ENCODE measurements at regions not wholly inside any gene's neighbourhood (a gene's known extent, or its start where the extent isn't known, plus 50 kb on each side); places are given as distances from the start of the nearest gene placed in this dataset.
A peak's percentile ranks its signal among the peaks of the same experiment; 100 is the strongest.
"Not testable (repeated sequence)": the region's sequence is repeated elsewhere in the genome, so short reads cannot be mapped to it uniquely, and the experiment has no call there.

DNA sequence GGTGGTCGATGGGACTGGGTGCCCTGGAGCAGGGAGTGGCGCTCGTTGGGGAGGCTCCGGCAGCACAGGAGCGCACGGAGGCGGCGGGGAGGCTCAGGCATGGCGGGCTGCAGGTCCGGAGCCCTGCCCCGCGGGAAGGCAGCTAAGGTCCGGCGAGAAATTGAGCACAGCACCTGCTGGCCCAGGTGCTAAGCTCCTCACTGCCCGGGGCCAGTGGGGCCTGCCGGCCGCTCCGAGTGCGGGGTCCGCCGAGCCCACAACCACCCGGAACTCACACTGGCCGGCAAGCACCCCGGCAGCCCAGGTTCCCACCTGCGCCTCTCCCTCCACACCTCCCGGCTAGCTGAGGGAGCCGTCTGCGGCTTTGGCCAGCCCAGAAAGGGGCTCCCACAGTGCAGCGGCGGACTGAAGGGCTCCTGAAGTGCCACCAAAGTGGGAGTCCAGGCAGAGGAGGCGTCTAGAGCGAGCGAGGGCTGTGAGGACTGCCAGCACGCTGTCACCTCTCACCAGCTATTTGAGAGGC is 88.8 kb upstream of the EEF2KMT start:
- Histone ChIP-seq H3K9me3 (no peaks in the 10 kb centered on the region), H3K27ac (no peak overlapping the region), H3K4me1 (no peaks in the 10 kb centered on the region), H3K27me3 (no peaks in the 10 kb centered on the region), H3K4me3 (peak overlapping the region in 1 of 2 donors; percentile 36), H3K36me3 (ENCODE audit: low read depth, missing control alignments) (no peaks in the 10 kb centered on the region)
- intact Hi-C loops (cut with DNase I; ENCODE audit: low total_unique reads), result no loop called here
- TF ChIP-seq, protein P1, sequence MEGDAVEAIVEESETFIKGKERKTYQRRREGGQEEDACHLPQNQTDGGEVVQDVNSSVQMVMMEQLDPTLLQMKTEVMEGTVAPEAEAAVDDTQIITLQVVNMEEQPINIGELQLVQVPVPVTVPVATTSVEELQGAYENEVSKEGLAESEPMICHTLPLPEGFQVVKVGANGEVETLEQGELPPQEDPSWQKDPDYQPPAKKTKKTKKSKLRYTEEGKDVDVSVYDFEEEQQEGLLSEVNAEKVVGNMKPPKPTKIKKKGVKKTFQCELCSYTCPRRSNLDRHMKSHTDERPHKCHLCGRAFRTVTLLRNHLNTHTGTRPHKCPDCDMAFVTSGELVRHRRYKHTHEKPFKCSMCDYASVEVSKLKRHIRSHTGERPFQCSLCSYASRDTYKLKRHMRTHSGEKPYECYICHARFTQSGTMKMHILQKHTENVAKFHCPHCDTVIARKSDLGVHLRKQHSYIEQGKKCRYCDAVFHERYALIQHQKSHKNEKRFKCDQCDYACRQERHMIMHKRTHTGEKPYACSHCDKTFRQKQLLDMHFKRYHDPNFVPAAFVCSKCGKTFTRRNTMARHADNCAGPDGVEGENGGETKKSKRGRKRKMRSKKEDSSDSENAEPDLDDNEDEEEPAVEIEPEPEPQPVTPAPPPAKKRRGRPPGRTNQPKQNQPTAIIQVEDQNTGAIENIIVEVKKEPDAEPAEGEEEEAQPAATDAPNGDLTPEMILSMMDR (IDR thresholded peaks at IDR 0.05), result no peak
- no peak for TF ChIP-seq POLR2A (IDR thresholded peaks at IDR 0.05)
- no peak for DNase-seq
- WGBS, 2 donors, result 78 to 81% methylated on average over 20 to 34 of the region's 34 CpGs

DNA sequence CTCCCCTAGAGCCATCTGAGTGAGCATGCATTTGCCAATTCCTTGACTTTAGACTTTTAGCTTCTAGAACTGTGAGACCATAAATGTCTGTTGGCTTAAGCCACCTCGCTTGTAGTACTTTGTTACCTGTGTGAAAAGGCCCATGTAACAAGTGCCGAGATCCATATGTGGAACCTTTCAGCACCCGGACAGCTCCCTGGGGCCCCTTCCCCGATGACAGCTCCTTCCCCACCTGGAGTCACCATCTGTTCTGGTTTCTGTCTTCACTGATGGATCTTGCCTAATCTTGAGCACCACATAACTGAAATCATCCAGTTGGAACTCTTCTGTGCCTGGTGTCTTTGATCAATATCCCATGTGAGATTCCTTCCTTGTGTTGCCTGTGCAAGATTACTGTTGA is 78.9 kb upstream of the EEF2KMT start:
- DNase-seq, result no peak
- H3K27me3 ChIP-seq, result no peaks in the 10 kb centered on the region
- no peak overlapping the region for H3K4me3 ChIP-seq
- intact Hi-C loops (cut with DNase I; ENCODE audit: low total_unique reads), result no loop called here
- H3K36me3 ChIP-seq (ENCODE audit: low read depth, missing control alignments), result no peaks in the 10 kb centered on the region
- no peaks in the 10 kb centered on the region for H3K9me3 ChIP-seq
- H3K27ac ChIP-seq, result no peak overlapping the region
- no peak for TF ChIP-seq POLR2A (IDR thresholded peaks at IDR 0.05)
- TF ChIP-seq, protein P1 (IDR thresholded peaks at IDR 0.05), result no peak
- no peaks in the 10 kb centered on the region for H3K4me1 ChIP-seq
- 45 to 54% methylated on average over 4 of the region's 4 CpGs for WGBS, 2 donors

DNA sequence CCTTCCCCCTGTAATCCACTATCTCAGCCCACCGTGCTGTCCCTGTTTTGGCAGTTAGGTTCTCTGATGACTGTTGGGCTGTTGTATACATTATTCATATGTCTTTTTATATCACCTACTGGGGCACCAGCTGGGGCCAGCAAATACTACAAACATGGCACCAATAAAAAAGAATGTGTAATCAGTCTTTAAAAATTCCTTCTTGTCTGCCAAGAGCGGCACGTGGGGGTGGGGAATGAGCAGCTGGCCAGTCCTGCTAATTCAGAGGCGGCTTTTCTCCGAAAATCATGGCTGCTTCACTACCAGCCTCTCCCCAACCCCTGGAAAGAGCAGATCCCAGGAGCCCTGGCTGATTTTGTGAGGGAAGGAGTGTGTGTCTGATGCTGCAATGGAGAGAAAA is 77.7 kb upstream of the EEF2KMT start:
- no peaks in the 10 kb centered on the region for H3K27me3 ChIP-seq
- 62 to 70% methylated on average over 5 of the region's 5 CpGs for WGBS, 2 donors
- H3K4me3 ChIP-seq, result no peak overlapping the region
- intact Hi-C loops (cut with DNase I; ENCODE audit: low total_unique reads), result no loop called here
- H3K36me3 ChIP-seq (ENCODE audit: low read depth, missing control alignments), result no peaks in the 10 kb centered on the region
- no peaks in the 10 kb centered on the region for H3K9me3 ChIP-seq
- TF ChIP-seq, protein P1 (IDR thresholded peaks at IDR 0.05), result no peak
- TF ChIP-seq POLR2A (IDR thresholded peaks at IDR 0.05), result no peak
- no peak for DNase-seq
- H3K4me1 ChIP-seq, result no peaks in the 10 kb centered on the region
- no peak overlapping the region for H3K27ac ChIP-seq

DNA sequence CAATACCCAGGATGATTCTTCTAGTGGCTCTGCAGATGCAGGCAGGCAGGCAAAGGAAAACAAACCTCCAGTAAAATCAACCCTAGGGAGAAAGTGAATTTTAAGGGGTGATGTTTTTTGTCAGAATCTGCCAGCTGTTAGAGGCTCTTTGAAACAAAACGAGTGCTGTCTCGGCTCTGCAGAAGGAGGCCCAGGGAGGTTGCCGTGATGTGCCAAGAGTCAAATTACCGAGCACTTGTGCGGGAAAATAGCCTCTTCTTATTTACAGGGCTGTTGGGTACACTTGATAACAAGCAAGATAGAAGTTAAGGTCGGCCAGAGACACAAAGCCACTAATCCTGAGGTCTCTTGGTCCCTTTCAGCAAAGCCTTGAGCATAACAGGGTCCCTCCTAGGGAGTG is 68.9 kb upstream of the EEF2KMT start:
- intact Hi-C loops (cut with DNase I; ENCODE audit: low total_unique reads), result no loop called here
- Histone ChIP-seq H3K27me3 (no peaks in the 10 kb centered on the region), H3K27ac (no peak overlapping the region), H3K4me3 (no peak overlapping the region), H3K9me3 (no peaks in the 10 kb centered on the region), H3K4me1 (no peaks in the 10 kb centered on the region), H3K36me3 (ENCODE audit: low read depth, missing control alignments) (no peaks in the 10 kb centered on the region)
- DNase-seq, result no peak
- TF ChIP-seq POLR2A (IDR thresholded peaks at IDR 0.05), result no peak
- TF ChIP-seq, protein P1 (IDR thresholded peaks at IDR 0.05), result no peak
- WGBS, 2 donors, result 16 to 19% methylated on average over 6 of the region's 6 CpGs

DNA sequence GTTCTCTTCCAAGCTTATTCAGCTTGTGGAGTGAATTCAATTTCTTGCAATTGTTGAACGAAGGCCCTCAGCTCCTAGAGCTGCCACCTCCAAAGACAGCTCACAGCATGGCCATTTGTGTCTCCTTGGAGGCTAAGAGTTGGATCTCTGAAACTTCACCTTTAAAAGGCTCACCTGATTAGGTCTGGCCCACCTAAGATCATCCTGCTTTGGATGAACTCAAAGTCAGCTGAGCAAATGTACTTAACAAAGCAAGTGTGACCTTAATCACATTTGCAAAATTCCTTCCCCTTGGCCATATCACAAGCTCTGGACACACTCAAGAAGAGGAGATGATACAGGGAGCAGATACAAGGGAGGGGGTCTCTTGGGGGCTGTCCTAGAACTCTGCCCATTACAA is 67.8 kb upstream of the EEF2KMT start:
- H3K27ac ChIP-seq; intact Hi-C loops (cut with DNase I; ENCODE audit: low total_unique reads); H3K4me1 ChIP-seq; H3K4me3 ChIP-seq; H3K36me3 ChIP-seq (ENCODE audit: low read depth, missing control alignments); DNase-seq; H3K27me3 ChIP-seq; H3K9me3 ChIP-seq: not testable (repeated sequence)
- 90 to 100% methylated on average over 1 of the region's 1 CpG for WGBS, 2 donors

DNA sequence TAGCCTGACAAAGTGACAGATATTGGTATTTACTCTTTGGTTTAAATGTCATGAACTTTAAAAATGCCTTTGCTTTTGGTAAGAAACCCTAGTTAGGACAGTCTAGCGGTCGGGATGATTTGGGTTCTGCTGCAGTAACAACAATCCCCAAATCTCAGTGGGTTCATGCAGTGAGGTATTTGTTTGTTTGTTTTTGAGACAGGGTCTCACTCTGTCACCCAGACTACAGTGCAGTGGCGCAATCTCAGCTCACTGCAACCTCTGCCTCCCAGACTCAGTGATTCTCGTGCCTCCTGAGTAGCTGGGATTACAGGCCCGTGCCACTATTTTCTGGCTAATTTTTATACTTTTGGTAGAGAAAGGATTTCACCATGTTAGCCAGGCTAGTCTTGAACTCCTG is 65.2 kb upstream of the EEF2KMT start:
- DNase-seq; H3K36me3 ChIP-seq (ENCODE audit: low read depth, missing control alignments); H3K9me3 ChIP-seq; H3K4me1 ChIP-seq; H3K27ac ChIP-seq; intact Hi-C loops (cut with DNase I; ENCODE audit: low total_unique reads); H3K4me3 ChIP-seq; H3K27me3 ChIP-seq: not testable (repeated sequence)
- 92% methylated on average over 5 of the region's 5 CpGs for WGBS, 2 donors

DNA sequence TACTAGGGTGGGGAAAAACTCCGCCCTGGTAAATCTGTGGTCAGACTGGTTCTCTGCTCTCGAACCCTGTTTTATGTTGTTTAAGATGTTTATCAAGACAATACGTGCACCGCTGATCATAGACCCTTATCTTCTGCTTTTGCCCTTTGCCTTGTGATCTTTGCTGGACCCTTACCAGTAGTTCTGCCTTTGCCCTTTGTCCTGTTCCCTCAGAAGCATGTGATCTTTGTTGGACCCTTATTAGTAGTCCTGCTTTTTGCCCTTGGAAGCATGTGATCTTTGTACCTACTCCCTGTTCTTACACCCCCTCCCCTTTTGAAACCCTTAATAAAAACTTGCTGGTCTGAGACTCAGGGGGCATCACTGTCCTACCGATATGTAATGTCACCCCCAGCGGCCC is 64.3 kb upstream of the EEF2KMT start:
- H3K4me3 ChIP-seq; H3K36me3 ChIP-seq (ENCODE audit: low read depth, missing control alignments); H3K9me3 ChIP-seq; H3K27ac ChIP-seq; DNase-seq; H3K4me1 ChIP-seq; intact Hi-C loops (cut with DNase I; ENCODE audit: low total_unique reads); H3K27me3 ChIP-seq: not testable (repeated sequence)
- WGBS, 2 donors, result 96 to 97% methylated on average over 6 of the region's 6 CpGs

DNA sequence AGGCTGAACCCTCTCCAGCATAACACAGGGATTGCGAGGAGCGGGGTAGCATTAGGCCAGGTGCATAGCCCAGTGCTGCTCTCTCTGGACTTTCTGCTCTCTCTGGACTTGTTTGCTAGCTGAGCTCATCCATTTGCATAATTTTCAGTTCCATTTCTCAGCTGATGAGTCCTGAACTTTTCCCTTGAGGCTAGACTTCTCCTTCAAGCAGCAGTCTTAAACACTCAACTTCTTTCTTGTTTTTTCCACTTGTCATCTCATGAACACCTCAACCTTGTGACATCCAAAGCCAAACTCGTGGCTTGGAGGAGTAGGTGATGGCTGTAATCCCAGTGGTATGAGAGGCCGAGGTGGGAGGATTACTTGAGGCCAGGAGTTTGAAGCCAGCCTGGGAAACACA is 62.4 kb upstream of the EEF2KMT start:
- intact Hi-C loops (cut with DNase I; ENCODE audit: low total_unique reads); H3K4me3 ChIP-seq; H3K36me3 ChIP-seq (ENCODE audit: low read depth, missing control alignments); H3K4me1 ChIP-seq; H3K27ac ChIP-seq; H3K27me3 ChIP-seq; H3K9me3 ChIP-seq; DNase-seq: not testable (repeated sequence)
- WGBS, 2 donors, result 78 to 82% methylated on average over 4 of the region's 4 CpGs

DNA sequence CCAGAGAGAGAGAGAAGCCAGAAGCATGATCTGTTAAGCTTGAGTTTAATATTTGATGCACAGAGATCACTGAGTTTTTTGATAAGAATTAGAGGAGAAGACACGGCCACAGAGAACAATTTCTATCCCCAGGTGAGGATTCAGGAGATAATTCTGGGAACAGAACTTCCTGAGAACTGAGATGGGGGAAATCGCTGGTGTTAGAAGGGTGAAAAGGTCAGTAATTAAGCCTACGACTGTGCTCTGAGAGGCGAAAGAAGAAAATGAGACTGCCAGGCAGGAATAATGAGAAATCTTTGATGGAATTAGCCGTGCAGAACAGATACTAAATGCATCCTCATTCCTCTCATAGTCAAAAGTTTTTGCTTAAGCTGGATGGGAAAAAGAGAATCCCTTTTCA is 61.9 kb upstream of the EEF2KMT start:
- H3K36me3 ChIP-seq (ENCODE audit: low read depth, missing control alignments); H3K4me3 ChIP-seq; DNase-seq; H3K4me1 ChIP-seq; intact Hi-C loops (cut with DNase I; ENCODE audit: low total_unique reads); H3K9me3 ChIP-seq; H3K27ac ChIP-seq; H3K27me3 ChIP-seq: not testable (repeated sequence)
- 39 to 45% methylated on average over 5 of the region's 5 CpGs for WGBS, 2 donors
